ENCODE measurements at regions not wholly inside any gene's neighbourhood (a gene's known extent, or its start where the extent isn't known, plus 50 kb on each side); places are given as distances from the start of the nearest gene placed in this dataset.

DNA sequence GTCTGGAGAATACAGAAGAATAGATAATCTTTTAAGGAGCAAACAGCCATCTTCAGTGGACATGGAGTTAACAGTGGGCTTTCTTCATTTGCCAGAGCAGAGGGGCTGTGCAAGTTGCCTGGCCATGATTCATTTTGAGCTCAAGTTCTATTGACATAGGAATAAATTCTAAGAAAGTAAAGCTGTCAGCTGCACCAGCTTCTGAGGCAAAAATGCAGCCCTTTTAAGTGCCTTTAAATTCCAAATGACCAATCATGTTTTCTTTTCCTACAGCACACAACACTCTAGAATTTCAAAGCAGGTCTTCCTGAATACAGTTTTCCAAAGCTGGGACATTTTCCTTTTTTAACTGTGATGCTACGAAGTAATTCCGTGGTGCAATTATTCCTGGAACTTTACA, 246.4 kb upstream of the NT5C1B start:
- FAIRE-seq, result no peak
- DNase-seq (ENCODE audit: extremely low read depth in 1 of 4, low spot score in 3 of 4), result no peak
- WGBS (ENCODE audit: insufficient coverage, low coverage, missing lambda C conversion rate), result 14% methylated on average over 2 of the region's 2 CpGs
- H3K79me2 ChIP-seq (ENCODE audit: control insufficient read depth, insufficient read depth, low read length), result no peaks in the 10 kb centered on the region
- no peaks in the 10 kb centered on the region for H4K20me1 ChIP-seq (replicated peaks; ENCODE audit: control insufficient read depth, insufficient read depth, low read length)
- in situ Hi-C loops (cut with MboI) (no loop called here), intact Hi-C loops (cut with micrococcal nuclease) (no loop called here)
- H3K27ac ChIP-seq (ENCODE audit: extremely low read depth, low read depth, low read length), result no peak overlapping the region
- ChIA-PET POLR2A (no interaction called here), CTCF (ENCODE audit: low intra/inter-chr PET ratio) (no interaction called here)
- no peaks in the 10 kb centered on the region for H3K9me3 ChIP-seq (replicated peaks; ENCODE audit: control insufficient read depth, insufficient read depth, low read depth, low read length)
- BruUV-seq (replicated peaks), result no TSS peak
- no peaks in the 10 kb centered on the region for H3K27me3 ChIP-seq (ENCODE audit: control insufficient read depth in 2 of 2, insufficient read depth in 2 of 2, low read length in 2 of 2)
- H3K9me1 ChIP-seq (ENCODE audit: control insufficient read depth, insufficient read depth, low read length), result no peaks in the 10 kb centered on the region
- no peak overlapping the region for H3K9ac ChIP-seq (ENCODE audit: insufficient read depth in 1 of 2, low read depth in 2 of 2, low read length in 2 of 2)
- H3K4me3 ChIP-seq, result no peak overlapping the region
- no peak overlapping the region for H2AFZ ChIP-seq (ENCODE audit: low read depth, low read length)
- no peaks in the 10 kb centered on the region for H3K4me1 ChIP-seq (replicated peaks in 1 of 2; ENCODE audit: control insufficient read depth in 2 of 2, insufficient read depth in 2 of 2, low read length in 2 of 2)
- TF ChIP-seq ESRRA (IDR thresholded peaks at IDR 0.05; ENCODE audit: borderline replicate concordance, low read depth), result no peak
- TF ChIP-seq ZNF239 (CRISPR knock-in tag; IDR thresholded peaks at IDR 0.05), result 0 out of 2 replicates have a peak, but pooled peaks have one; percentile 39
- TF ChIP-seq, protein P1, sequence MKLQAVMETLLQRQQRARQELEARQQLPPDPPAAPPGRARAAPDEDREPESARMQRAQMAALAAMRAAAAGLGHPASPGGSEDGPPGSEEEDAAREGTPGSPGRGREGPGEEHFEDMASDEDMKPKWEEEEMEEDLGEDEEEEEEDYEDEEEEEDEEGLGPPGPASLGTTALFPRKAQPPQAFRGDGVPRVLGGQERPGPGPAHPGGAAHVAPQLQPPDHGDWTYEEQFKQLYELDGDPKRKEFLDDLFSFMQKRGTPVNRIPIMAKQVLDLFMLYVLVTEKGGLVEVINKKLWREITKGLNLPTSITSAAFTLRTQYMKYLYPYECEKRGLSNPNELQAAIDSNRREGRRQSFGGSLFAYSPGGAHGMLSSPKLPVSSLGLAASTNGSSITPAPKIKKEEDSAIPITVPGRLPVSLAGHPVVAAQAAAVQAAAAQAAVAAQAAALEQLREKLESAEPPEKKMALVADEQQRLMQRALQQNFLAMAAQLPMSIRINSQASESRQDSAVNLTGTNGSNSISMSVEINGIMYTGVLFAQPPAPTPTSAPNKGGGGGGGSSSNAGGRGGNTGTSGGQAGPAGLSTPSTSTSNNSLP (IDR thresholded peaks at IDR 0.05; ENCODE audit: borderline replicate concordance, low read depth, low read length), result no peak
- TF ChIP-seq SMAD3 (CRISPR knock-in tag; conservative IDR thresholded peaks at IDR 0.05), result no peak
- no peak for TF ChIP-seq SUPT5H (IDR thresholded peaks at IDR 0.05)
- TF ChIP-seq KHSRP (IDR thresholded peaks at IDR 0.05), result no peak
- H3K4me2 ChIP-seq (ENCODE audit: insufficient read depth, low read length), result no peak overlapping the region
- no peaks in the 10 kb centered on the region for H3K36me3 ChIP-seq (ENCODE audit: control insufficient read depth, insufficient read depth, low read length)
- no peak for ATAC-seq

DNA sequence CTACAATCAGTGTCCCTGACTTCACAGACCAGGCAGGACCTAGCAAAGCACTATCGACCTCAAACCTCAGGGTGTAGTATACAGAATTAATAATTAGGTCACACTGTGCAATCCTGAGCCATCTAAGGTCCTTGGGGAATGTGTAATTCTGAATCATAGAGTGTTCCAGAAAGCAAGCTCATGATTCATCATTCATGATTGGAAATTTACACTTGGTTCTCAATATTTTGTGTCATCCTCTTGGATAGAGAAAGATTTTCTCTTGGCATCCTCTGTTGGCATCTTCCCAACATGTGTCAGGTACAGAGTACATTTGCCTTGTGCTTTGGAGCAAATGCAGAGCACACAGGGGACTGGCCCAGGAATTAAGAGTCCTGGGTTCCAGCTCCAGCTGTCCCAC, 245.0 kb upstream of the NT5C1B start:
- DNase-seq (ENCODE audit: extremely low read depth in 1 of 4, low spot score in 3 of 4) (no peak), ATAC-seq (no peak), FAIRE-seq (no peak)
- Histone ChIP-seq H3K27ac (ENCODE audit: extremely low read depth, low read depth, low read length) (no peak overlapping the region), H3K9me1 (ENCODE audit: control insufficient read depth, insufficient read depth, low read length) (no peaks in the 10 kb centered on the region), H3K4me2 (ENCODE audit: insufficient read depth, low read length) (no peak overlapping the region), H4K20me1 (replicated peaks; ENCODE audit: control insufficient read depth, insufficient read depth, low read length) (no peaks in the 10 kb centered on the region), H3K27me3 (ENCODE audit: control insufficient read depth in 2 of 2, insufficient read depth in 2 of 2, low read length in 2 of 2) (no peaks in the 10 kb centered on the region), H2AFZ (ENCODE audit: low read depth, low read length) (no peak overlapping the region), H3K4me1 (replicated peaks in 1 of 2; ENCODE audit: control insufficient read depth in 2 of 2, insufficient read depth in 2 of 2, low read length in 2 of 2) (no peaks in the 10 kb centered on the region), H3K9me3 (replicated peaks; ENCODE audit: control insufficient read depth, insufficient read depth, low read depth, low read length) (no peaks in the 10 kb centered on the region), H3K9ac (ENCODE audit: insufficient read depth in 1 of 2, low read depth in 2 of 2, low read length in 2 of 2) (no peak overlapping the region), H3K4me3 (no peak overlapping the region), H3K36me3 (ENCODE audit: control insufficient read depth, insufficient read depth, low read length) (no peaks in the 10 kb centered on the region), H3K79me2 (ENCODE audit: control insufficient read depth, insufficient read depth, low read length) (no peaks in the 10 kb centered on the region)
- intact Hi-C loops (cut with micrococcal nuclease), result no loop called here
- no TSS peak for BruUV-seq (replicated peaks)
- ChIA-PET CTCF (ENCODE audit: low intra/inter-chr PET ratio) (no interaction called here), POLR2A (no interaction called here)
- in situ Hi-C loops (cut with MboI), result no loop called here
- 0% methylated on average over 1 of the region's 1 CpG for WGBS (ENCODE audit: insufficient coverage, low coverage, missing lambda C conversion rate)
- no peak for TF ChIP-seq SREBF2 (CRISPR knock-in tag; IDR thresholded peaks at IDR 0.05)
- TF ChIP-seq DMBX1 (CRISPR knock-in tag; IDR thresholded peaks at IDR 0.05; ENCODE audit: borderline replicate concordance), result no peak
- TF ChIP-seq FOXM1 (IDR thresholded peaks at IDR 0.05; ENCODE audit: low read depth), result no peak
- no peak for TF ChIP-seq FOXM1 (CRISPR knock-in tag; IDR thresholded peaks at IDR 0.05; ENCODE audit: low read depth)
- no peak for TF ChIP-seq HNRNPLL (IDR thresholded peaks at IDR 0.05; ENCODE audit: low read depth, low read length, poor library complexity, severe bottlenecking)
- TF ChIP-seq FOXJ3 (CRISPR knock-in tag; IDR thresholded peaks at IDR 0.05), result no peak
- TF ChIP-seq NCOA6 (IDR thresholded peaks at IDR 0.05), result no peak
- TF ChIP-seq BCOR (IDR thresholded peaks at IDR 0.05), result no peak
- no peak for TF ChIP-seq SAFB (IDR thresholded peaks at IDR 0.05; ENCODE audit: borderline replicate concordance, low read depth, low read length)
- TF ChIP-seq DPF2 (IDR thresholded peaks at IDR 0.05), result no peak
